CD4-positive, alpha-beta T cell (primary cell): ENCODE measurements at regions not wholly inside any gene's neighbourhood (a gene's known extent, or its start where the extent isn't known, plus 50 kb on each side); places are given as distances from the start of the nearest gene placed in this dataset.

ENCODE experiments used
- ATAC-seq: fragments of 200-7000 bp; cut with Tn5 transposase; one replicate; pipeline ENCODE4 v1.10.0; 2022; ENCODE audit warnings: mild to moderate bottlenecking; ENCODE audit not compliant: poor library complexity
- CTCF ChIA-PET: fragments of 350-600 bp; sonication (Branson Sonifier 250); formaldehyde crosslinking; loops from one replicate; lab custom pipeline; 2021; ENCODE audit warnings: antibody characterized with exemption, inconsistent platforms; lab: Charles Lee
- POLR2A ChIA-PET: fragments of 350-600 bp; sonication (Branson Sonifier 250); formaldehyde crosslinking; loops from one replicate; lab custom pipeline; 2021; ENCODE audit warnings: antibody characterized with exemption, inconsistent platforms; lab: Charles Lee
- DNase-seq, 14 experiments: peaks; one replicate each; pipeline ENCODE4 v3.0.0-alpha.2; 2013 to 2020; ENCODE audit warnings: mixed read lengths in 2 of 14
- H3K27ac ChIP-seq, 2 donors: one replicate each; pipeline versions ENCODE4 v1.5.1 to v1.7.0; 2013; ENCODE audit warnings: low read length in 2 of 2, low read depth in 1 of 2, mild to moderate bottlenecking in 1 of 2
- H3K27me3 ChIP-seq, 2 experiments: 1 replicate in 1 of 2; 2 replicates in 1 of 2; pipeline versions ENCODE4 v1.6.1 to v1.7.0; 2013; ENCODE audit warnings: low read length in 2 of 2, control low read depth in 1 of 2, mild to moderate bottlenecking in 1 of 2, moderate library complexity in 1 of 2; ENCODE audit not compliant: insufficient read depth in 2 of 2, control insufficient read depth in 1 of 2
- H3K36me3 ChIP-seq: one replicate; pipeline ENCODE4 v1.6.1; 2013; ENCODE audit warnings: low read length, control low read depth; ENCODE audit not compliant: insufficient read depth
- H3K4me1 ChIP-seq: one replicate; pipeline ENCODE4 v1.6.1; 2013; ENCODE audit warnings: low read length, control low read depth; ENCODE audit not compliant: insufficient read depth
- H3K4me3 ChIP-seq: one replicate; pipeline ENCODE4 v1.5.1; 2013; ENCODE audit warnings: mild to moderate bottlenecking, low read length, moderate library complexity
- H3K9me3 ChIP-seq, 2 experiments: 1 replicate in 1 of 2; 2 replicates in 1 of 2; pipeline versions ENCODE4 v1.6.1 to v1.7.0; 2013; ENCODE audit warnings: low read length in 2 of 2, mild to moderate bottlenecking in 2 of 2, control low read depth in 1 of 2, moderate library complexity in 1 of 2; ENCODE audit not compliant: control insufficient read depth in 1 of 2, insufficient read depth in 1 of 2
- H3K27ac Mint-ChIP-seq: one replicate; pipeline ENCODE4 v1.8.0; 2020; ENCODE audit warnings: mixed read lengths
- H3K27me3 Mint-ChIP-seq: one replicate; pipeline ENCODE4 v1.8.0; 2021; ENCODE audit warnings: mixed read lengths
- H3K36me3 Mint-ChIP-seq: one replicate; pipeline ENCODE4 v1.8.0; 2021; ENCODE audit warnings: low read depth, mixed read lengths
- H3K4me1 Mint-ChIP-seq: one replicate; pipeline ENCODE4 v1.8.0; 2021; ENCODE audit warnings: low read depth, mixed read lengths
- H3K4me3 Mint-ChIP-seq: one replicate; pipeline ENCODE4 v1.8.0; 2020; ENCODE audit warnings: mild to moderate bottlenecking, mixed read lengths
- H3K9me3 Mint-ChIP-seq: one replicate; pipeline ENCODE4 v1.8.0; 2020; ENCODE audit warnings: mixed read lengths
- CTCF ChIP-seq: fragments of 200-600 bp; IDR thresholded peaks from one replicate; pipeline ENCODE4 v1.8.0; 2022; ENCODE audit warnings: antibody characterized with exemption, mild to moderate bottlenecking
- intact Hi-C, 2 experiments: fragments of 100-400 bp; cut with DNase I in 1 of 2; cut with micrococcal nuclease in 1 of 2; formaldehyde crosslinking; loops; one replicate each; pipeline versions ENCODE4 v1.15.1 to v1.9.0; 2023 to 2025; cut with DNase I, micrococcal nuclease

GRCh38 chr2:65715323-65715722 lies 282.9 kb upstream of the SPRED2 start:
- no peaks in the 10 kb centered on the region for H3K27me3 ChIP-seq
- no peak for DNase-seq
- ATAC-seq: no peak
- H3K4me1 Mint-ChIP-seq: no peaks in the 10 kb centered on the region
- no peak overlapping the region for H3K27ac Mint-ChIP-seq
- POLR2A ChIA-PET: no interaction called here
- H3K36me3 Mint-ChIP-seq: no peaks in the 10 kb centered on the region
- intact Hi-C loops: no loop called here
- H3K4me1 ChIP-seq: no peaks in the 10 kb centered on the region
- H3K36me3 ChIP-seq: no peaks in the 10 kb centered on the region
- no peak for TF ChIP-seq CTCF
- CTCF ChIA-PET: interaction anchor here (0.5 kb wide), 1 partner anchor 9 kb away, joined by 3 read pairs; no protein-coding TSS in a partner anchor
- peaks cover 0 to 4% of the 10 kb centered on the region in 2 experiments for H3K9me3 ChIP-seq
- H3K27ac ChIP-seq: no peak overlapping the region
- no peak overlapping the region for H3K4me3 Mint-ChIP-seq
- H3K27me3 Mint-ChIP-seq: peaks cover 15% of the 10 kb centered on the region
- H3K4me3 ChIP-seq: no peak overlapping the region
- no peaks in the 10 kb centered on the region for H3K9me3 Mint-ChIP-seq

DNA sequence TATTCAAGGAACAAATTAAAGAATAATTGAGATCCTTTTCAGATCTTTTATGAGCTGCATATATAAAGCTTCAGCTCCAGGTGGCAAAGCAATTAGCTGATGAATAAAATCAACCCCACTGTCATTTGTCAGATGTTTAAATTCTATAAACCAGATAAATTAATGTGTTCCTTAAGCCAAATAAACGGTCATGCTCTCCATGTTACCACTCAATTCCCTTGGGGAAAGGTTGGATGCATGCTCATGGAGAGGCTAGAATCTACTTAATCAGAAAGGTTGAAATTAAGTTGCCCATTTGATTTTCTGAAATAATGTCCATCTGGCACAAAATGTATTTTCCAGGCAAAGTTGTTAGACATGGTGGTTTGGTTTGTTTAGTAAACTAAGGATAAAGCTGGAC lies 282.5 kb upstream of the SPRED2 start:
- intact Hi-C loops: no loop called here
- ChIA-PET CTCF (no interaction called here), POLR2A (no interaction called here)
- DNase-seq (no peak), ATAC-seq (no peak)
- no peak for TF ChIP-seq CTCF
- H3K27ac ChIP-seq: no peak overlapping the region
- Mint-ChIP-seq H3K4me1 (no peaks in the 10 kb centered on the region), H3K27me3 (peaks cover 15% of the 10 kb centered on the region), H3K4me3 (no peak overlapping the region), H3K36me3 (no peaks in the 10 kb centered on the region), H3K27ac (no peak overlapping the region), H3K9me3 (no peaks in the 10 kb centered on the region)
- no peak overlapping the region for H3K4me3 ChIP-seq
- H3K4me1 ChIP-seq: no peaks in the 10 kb centered on the region
- no peaks in the 10 kb centered on the region for H3K36me3 ChIP-seq
- H3K27me3 ChIP-seq: no peaks in the 10 kb centered on the region
- H3K9me3 ChIP-seq: peaks cover 0 to 4% of the 10 kb centered on the region in 2 experiments

- CTCF ChIA-PET: no interaction called here
- no peak for TF ChIP-seq CTCF
- no peak overlapping the region for H3K27ac ChIP-seq
- H3K9me3 ChIP-seq: peaks cover 0 to 4% of the 10 kb centered on the region in 2 experiments
- no peak for DNase-seq
- H3K4me1 ChIP-seq: no peaks in the 10 kb centered on the region
- no peaks in the 10 kb centered on the region for H3K9me3 Mint-ChIP-seq
- intact Hi-C loops: no loop called here
- H3K36me3 ChIP-seq: no peaks in the 10 kb centered on the region
- H3K4me3 Mint-ChIP-seq: no peak overlapping the region
- H3K27ac Mint-ChIP-seq: no peak overlapping the region
- H3K4me3 ChIP-seq: no peak overlapping the region
- H3K4me1 Mint-ChIP-seq: no peaks in the 10 kb centered on the region
- POLR2A ChIA-PET: no interaction called here
- H3K27me3 Mint-ChIP-seq: peaks cover 27% of the 10 kb centered on the region
- H3K27me3 ChIP-seq: no peaks in the 10 kb centered on the region
- no peak for ATAC-seq
- no peaks in the 10 kb centered on the region for H3K36me3 Mint-ChIP-seq
Measured at GRCh38 chr2:65711863-65712262, 279.5 kb upstream of the SPRED2 start.
